ENCODE measurements at regions not wholly inside any gene's neighbourhood (a gene's known extent, or its start where the extent isn't known, plus 50 kb on each side); places are given as distances from the start of the nearest gene placed in this dataset.

DNA sequence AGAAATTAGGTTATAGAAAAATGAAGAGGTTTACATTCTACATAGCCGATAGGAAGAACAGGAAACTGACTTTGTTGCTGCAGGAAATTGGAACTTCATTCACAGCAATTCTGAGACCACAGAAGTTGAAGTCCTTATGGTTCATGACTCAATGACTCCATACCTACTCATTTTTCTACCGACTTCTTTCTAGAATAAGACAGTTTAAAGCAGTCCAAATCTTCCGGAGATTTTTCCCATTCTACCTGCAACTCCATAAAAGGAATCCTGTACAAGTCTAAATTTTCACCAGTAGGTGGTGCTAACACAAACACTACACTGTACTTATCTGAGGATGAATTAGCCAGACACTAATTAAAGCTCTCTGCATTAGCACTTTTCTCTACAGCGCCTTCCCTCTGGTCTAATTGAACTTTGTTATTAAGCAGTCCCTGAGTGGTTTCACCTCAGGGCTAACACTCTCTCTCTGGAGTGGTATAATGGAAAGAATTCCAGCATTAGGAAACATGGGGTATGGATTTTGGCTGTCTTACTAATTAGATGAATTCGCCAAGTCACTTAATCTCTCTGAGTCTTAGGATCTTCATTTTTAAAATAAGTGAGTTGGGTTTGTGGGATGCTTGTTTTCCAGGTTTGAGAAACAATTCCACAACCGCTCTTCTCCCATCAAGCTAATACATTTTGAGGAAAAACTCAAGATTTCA, 167.9 kb downstream of the SMIM20 start:
- Histone ChIP-seq H3K27ac (replicated peaks) (peak overlapping the region; percentile 0; the same call in 1 of the 2 replicates), H3K27me3 (ENCODE audit: insufficient read depth, poor library complexity, severe bottlenecking) (no peaks in the 10 kb centered on the region), H3K4me3 (replicated peaks; ENCODE audit: insufficient read depth, low read length) (no peak overlapping the region)
- DNase-seq (ENCODE audit: low read depth in 1 of 2, low spot score in 1 of 2): peak; percentile 38 to 45
- TF ChIP-seq, protein P1, sequence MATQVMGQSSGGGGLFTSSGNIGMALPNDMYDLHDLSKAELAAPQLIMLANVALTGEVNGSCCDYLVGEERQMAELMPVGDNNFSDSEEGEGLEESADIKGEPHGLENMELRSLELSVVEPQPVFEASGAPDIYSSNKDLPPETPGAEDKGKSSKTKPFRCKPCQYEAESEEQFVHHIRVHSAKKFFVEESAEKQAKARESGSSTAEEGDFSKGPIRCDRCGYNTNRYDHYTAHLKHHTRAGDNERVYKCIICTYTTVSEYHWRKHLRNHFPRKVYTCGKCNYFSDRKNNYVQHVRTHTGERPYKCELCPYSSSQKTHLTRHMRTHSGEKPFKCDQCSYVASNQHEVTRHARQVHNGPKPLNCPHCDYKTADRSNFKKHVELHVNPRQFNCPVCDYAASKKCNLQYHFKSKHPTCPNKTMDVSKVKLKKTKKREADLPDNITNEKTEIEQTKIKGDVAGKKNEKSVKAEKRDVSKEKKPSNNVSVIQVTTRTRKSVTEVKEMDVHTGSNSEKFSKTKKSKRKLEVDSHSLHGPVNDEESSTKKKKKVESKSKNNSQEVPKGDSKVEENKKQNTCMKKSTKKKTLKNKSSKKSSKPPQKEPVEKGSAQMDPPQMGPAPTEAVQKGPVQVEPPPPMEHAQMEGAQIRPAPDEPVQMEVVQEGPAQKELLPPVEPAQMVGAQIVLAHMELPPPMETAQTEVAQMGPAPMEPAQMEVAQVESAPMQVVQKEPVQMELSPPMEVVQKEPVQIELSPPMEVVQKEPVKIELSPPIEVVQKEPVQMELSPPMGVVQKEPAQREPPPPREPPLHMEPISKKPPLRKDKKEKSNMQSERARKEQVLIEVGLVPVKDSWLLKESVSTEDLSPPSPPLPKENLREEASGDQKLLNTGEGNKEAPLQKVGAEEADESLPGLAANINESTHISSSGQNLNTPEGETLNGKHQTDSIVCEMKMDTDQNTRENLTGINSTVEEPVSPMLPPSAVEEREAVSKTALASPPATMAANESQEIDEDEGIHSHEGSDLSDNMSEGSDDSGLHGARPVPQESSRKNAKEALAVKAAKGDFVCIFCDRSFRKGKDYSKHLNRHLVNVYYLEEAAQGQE (IDR thresholded peaks at IDR 0.05; ENCODE audit: insufficient replicate concordance, low read depth): no peak
- TF ChIP-seq, protein P2, sequence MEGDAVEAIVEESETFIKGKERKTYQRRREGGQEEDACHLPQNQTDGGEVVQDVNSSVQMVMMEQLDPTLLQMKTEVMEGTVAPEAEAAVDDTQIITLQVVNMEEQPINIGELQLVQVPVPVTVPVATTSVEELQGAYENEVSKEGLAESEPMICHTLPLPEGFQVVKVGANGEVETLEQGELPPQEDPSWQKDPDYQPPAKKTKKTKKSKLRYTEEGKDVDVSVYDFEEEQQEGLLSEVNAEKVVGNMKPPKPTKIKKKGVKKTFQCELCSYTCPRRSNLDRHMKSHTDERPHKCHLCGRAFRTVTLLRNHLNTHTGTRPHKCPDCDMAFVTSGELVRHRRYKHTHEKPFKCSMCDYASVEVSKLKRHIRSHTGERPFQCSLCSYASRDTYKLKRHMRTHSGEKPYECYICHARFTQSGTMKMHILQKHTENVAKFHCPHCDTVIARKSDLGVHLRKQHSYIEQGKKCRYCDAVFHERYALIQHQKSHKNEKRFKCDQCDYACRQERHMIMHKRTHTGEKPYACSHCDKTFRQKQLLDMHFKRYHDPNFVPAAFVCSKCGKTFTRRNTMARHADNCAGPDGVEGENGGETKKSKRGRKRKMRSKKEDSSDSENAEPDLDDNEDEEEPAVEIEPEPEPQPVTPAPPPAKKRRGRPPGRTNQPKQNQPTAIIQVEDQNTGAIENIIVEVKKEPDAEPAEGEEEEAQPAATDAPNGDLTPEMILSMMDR (IDR thresholded peaks at IDR 0.05; ENCODE audit: insufficient read depth, low read length): peak; percentile 19

DNA sequence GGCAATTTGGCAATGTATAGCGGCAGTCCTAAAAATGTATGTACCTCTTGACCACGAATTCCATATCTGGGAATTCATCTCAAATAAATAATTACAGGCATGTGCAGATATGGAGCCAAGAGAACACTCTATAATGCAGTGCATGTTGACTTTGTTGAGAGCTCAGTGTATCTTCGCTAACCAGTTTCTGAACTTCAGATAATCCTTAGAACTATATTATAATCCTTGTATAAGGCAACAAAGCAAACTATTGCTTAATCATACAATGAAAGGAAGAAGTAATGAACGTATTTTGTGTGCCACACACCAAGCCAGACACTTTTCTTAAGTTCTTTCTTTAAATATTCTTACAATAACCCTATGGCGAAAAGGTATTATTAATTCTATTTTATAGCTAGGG, 168.5 kb downstream of the SMIM20 start:
- TF ChIP-seq, protein P2 (IDR thresholded peaks at IDR 0.05; ENCODE audit: insufficient read depth, low read length): no peak
- TF ChIP-seq SPI1 (IDR thresholded peaks at IDR 0.05; ENCODE audit: borderline replicate concordance, low read depth): no peak
- TF ChIP-seq, protein P1 (IDR thresholded peaks at IDR 0.05; ENCODE audit: insufficient replicate concordance, low read depth): no peak
- TF ChIP-seq POLR2AphosphoS5 (IDR thresholded peaks at IDR 0.05; ENCODE audit: low read depth): no peak
- TF ChIP-seq GABPA (IDR thresholded peaks at IDR 0.05; ENCODE audit: low read depth): no peak
- Histone ChIP-seq H3K27me3 (ENCODE audit: insufficient read depth, poor library complexity, severe bottlenecking) (no peaks in the 10 kb centered on the region), H3K27ac (replicated peaks) (0 out of 2 replicates have a peak overlapping the region, but pooled peaks have one; percentile 10), H3K4me3 (replicated peaks; ENCODE audit: insufficient read depth, low read length) (no peak overlapping the region)
- no peak for DNase-seq (ENCODE audit: low read depth in 1 of 2, low spot score in 1 of 2)

DNA sequence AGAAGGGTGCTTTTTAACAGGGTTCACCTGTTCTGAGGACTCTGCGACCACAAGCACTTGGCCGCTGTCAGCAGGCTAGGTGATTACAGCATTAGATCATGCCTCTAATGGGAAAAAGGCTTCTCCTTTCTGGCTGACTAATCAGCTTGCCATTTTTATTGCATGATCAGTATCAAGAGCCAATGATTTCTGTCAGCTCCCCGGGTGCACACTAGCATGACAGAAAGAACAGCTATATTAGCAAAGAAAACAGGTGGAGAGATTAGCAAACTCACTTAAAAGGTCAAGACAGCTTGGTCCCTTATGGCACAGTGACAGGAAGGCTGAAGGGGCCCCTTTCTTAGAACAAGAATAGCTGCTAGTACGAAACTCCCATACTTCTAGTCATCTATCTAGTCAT, 170.0 kb downstream of the SMIM20 start:
- TF ChIP-seq GABPA (IDR thresholded peaks at IDR 0.05; ENCODE audit: low read depth) (no peak), POLR2AphosphoS5 (IDR thresholded peaks at IDR 0.05; ENCODE audit: low read depth) (no peak), SPI1 (IDR thresholded peaks at IDR 0.05; ENCODE audit: borderline replicate concordance, low read depth) (no peak)
- TF ChIP-seq, protein P2 (IDR thresholded peaks at IDR 0.05; ENCODE audit: insufficient read depth, low read length): no peak
- TF ChIP-seq, protein P1 (IDR thresholded peaks at IDR 0.05; ENCODE audit: insufficient replicate concordance, low read depth): no peak
- Histone ChIP-seq H3K27me3 (ENCODE audit: insufficient read depth, poor library complexity, severe bottlenecking) (no peaks in the 10 kb centered on the region), H3K4me3 (replicated peaks; ENCODE audit: insufficient read depth, low read length) (no peak overlapping the region), H3K27ac (replicated peaks) (no peak overlapping the region)
- DNase-seq (ENCODE audit: low read depth in 1 of 2, low spot score in 1 of 2): no peak

Data from HL-60 (cell line).